SK-N-MC (cell line): ENCODE measurements at regions not wholly inside any gene's neighbourhood (a gene's known extent, or its start where the extent isn't known, plus 50 kb on each side); places are given as distances from the start of the nearest gene placed in this dataset.

Source experiments
- EZH2 ChIP-seq: fragments of 200-600 bp; sonication (generic); IDR thresholded peaks from one replicate; pipeline ENCODE4 v1.6.1; 2017; ENCODE audit warnings: antibody characterized with exemption
- FOXP2 ChIP-seq: optimal IDR thresholded peaks from 2 replicates; pipeline ENCODE3; 2011; ENCODE audit warnings: mild to moderate bottlenecking, moderate library complexity; ENCODE audit not compliant: insufficient read depth; ENCODE audit errors: extremely low read length, control extremely low read depth
- POLR2AphosphoS5 ChIP-seq: IDR thresholded peaks from 2 replicates; pipeline ENCODE4 v1.6.1; 2012; ENCODE audit warnings: mild to moderate bottlenecking, low read depth, low read length, borderline replicate concordance

GRCh38 chr7:45278763-45279398 lies 121.3 kb downstream of the RAMP3 start:
- no peak for TF ChIP-seq POLR2AphosphoS5
- no peak for TF ChIP-seq EZH2
- TF ChIP-seq FOXP2 = no peak
